Neural cell (in vitro differentiated cells): ENCODE measurements at regions not wholly inside any gene's neighbourhood (a gene's known extent, or its start where the extent isn't known, plus 50 kb on each side); places are given as distances from the start of the nearest gene placed in this dataset.
"Not testable (repeated sequence)": the region's sequence is repeated elsewhere in the genome, so short reads cannot be mapped to it uniquely, and the experiment has no call there.

ENCODE experiments used
- H2AFZ ChIP-seq: fragments of 200-600, 300-800 bp; sonication (generic), shearing (Covaris generic); 2 replicates; pipeline ENCODE4 v1.6.0; 2014; ENCODE audit warnings: low read depth, mild to moderate bottlenecking, antibody characterized with exemption, low read length, moderate library complexity
- H3F3A ChIP-seq: fragments of 200-600 bp; shearing (Covaris generic); 2 replicates; pipeline ENCODE4 v1.6.1; 2016; ENCODE audit warnings: mild to moderate bottlenecking, moderate library complexity, mixed read lengths, antibody characterized with exemption, low read length; ENCODE audit not compliant: insufficient read depth, poor library complexity, severe bottlenecking
- H3K27ac ChIP-seq: fragments of 200-600, 300-800 bp; sonication (generic), shearing (Covaris generic); 2 replicates; pipeline ENCODE4 v1.5.1; 2014; ENCODE audit warnings: mild to moderate bottlenecking, low read length, moderate library complexity
- H3K27me3 ChIP-seq: fragments of 300-800, 200-600 bp; sonication (generic), shearing (Covaris generic); 2 replicates; pipeline ENCODE4 v1.6.0; 2014; ENCODE audit warnings: mild to moderate bottlenecking, low read depth, low read length, moderate library complexity; ENCODE audit not compliant: insufficient read depth
- H3K36me3 ChIP-seq: fragments of 300-800, 200-600 bp; sonication (generic), shearing (Covaris generic); 2 replicates; pipeline ENCODE4 v1.5.1; 2014; ENCODE audit warnings: mild to moderate bottlenecking, antibody characterized with exemption, low read length, moderate library complexity; ENCODE audit not compliant: insufficient read depth
- H3K4me2 ChIP-seq: fragments of 300-800, 200-600 bp; sonication (generic), shearing (Covaris generic); 2 replicates; pipeline ENCODE4 v1.6.0; 2014; ENCODE audit warnings: mild to moderate bottlenecking, low read length
- H3K4me3 ChIP-seq: fragments of 300-800, 200-600 bp; sonication (generic), shearing (Covaris generic); 2 replicates; pipeline ENCODE4 v1.5.1; 2014; ENCODE audit warnings: mild to moderate bottlenecking, low read length, moderate library complexity
- H3K79me2 ChIP-seq: fragments of 200-600 bp; shearing (Covaris generic); replicated peaks from 2 replicates; pipeline ENCODE4 v1.6.0; 2014; ENCODE audit warnings: mild to moderate bottlenecking, low read length, moderate library complexity; ENCODE audit not compliant: insufficient read depth
- H3K9ac ChIP-seq: fragments of 300-800, 200-600 bp; sonication (generic), shearing (Covaris generic); 2 replicates; pipeline ENCODE4 v1.6.1; 2016; ENCODE audit warnings: mild to moderate bottlenecking, low read length, mixed read lengths
- H3K9me2 ChIP-seq: fragments of 200-600 bp; shearing (Covaris generic); 2 replicates; pipeline ENCODE4 v1.6.1; 2016; ENCODE audit warnings: mild to moderate bottlenecking, low read length, mixed read lengths; ENCODE audit not compliant: insufficient read depth
- H3K9me3 ChIP-seq: fragments of 200-600, 300-800 bp; sonication (generic), shearing (Covaris generic); 2 replicates; pipeline ENCODE4 v1.6.1; 2016; ENCODE audit warnings: mild to moderate bottlenecking, mixed run types, low read length, moderate library complexity, mixed read lengths
- H4K20me1 ChIP-seq: fragments of 200-600 bp; shearing (Covaris generic); 2 replicates; pipeline ENCODE4 v1.6.1; 2016; ENCODE audit warnings: mild to moderate bottlenecking, mixed run types; ENCODE audit not compliant: insufficient read depth
- EP300 ChIP-seq: fragments of 450-650 bp; conservative IDR thresholded peaks from 2 replicates; pipeline ENCODE4 v1.6.1; 2014; ENCODE audit warnings: antibody characterized with exemption, mild to moderate bottlenecking, moderate library complexity; ENCODE audit not compliant: poor library complexity, severe bottlenecking
- EZH2 ChIP-seq: fragments of 200-600, 300-800 bp; shearing (Covaris generic), sonication (generic); IDR thresholded peaks from 2 replicates; pipeline ENCODE4 v1.6.1; 2014; ENCODE audit warnings: antibody characterized with exemption, low read length, borderline replicate concordance, mild to moderate bottlenecking; ENCODE audit not compliant: insufficient read depth, poor library complexity, severe bottlenecking
- MXI1 ChIP-seq: fragments of 450-650 bp; conservative IDR thresholded peaks from 2 replicates; pipeline ENCODE4 v1.6.1; 2014; ENCODE audit warnings: antibody characterized with exemption, mild to moderate bottlenecking; ENCODE audit not compliant: poor library complexity, severe bottlenecking
- POLR2AphosphoS5 ChIP-seq: IDR thresholded peaks from 2 replicates; pipeline ENCODE4 v1.6.1; 2012
- RAD21 ChIP-seq: fragments of 450-650 bp; conservative IDR thresholded peaks from 2 replicates; pipeline ENCODE4 v1.6.1; 2014; ENCODE audit warnings: antibody characterized with exemption, mild to moderate bottlenecking, moderate library complexity
- SMC3 ChIP-seq: fragments of 450-650 bp; conservative IDR thresholded peaks from 2 replicates; pipeline ENCODE4 v1.6.1; 2014; ENCODE audit warnings: antibody characterized with exemption, mild to moderate bottlenecking, moderate library complexity; ENCODE audit not compliant: poor library complexity
- TAF1 ChIP-seq: IDR thresholded peaks from 2 replicates; pipeline ENCODE4 v1.6.1; 2012; ENCODE audit warnings: low read depth
- TF ChIP-seq, protein P1 (sequence below): fragments of 450-650 bp; IDR thresholded peaks from 2 replicates; pipeline ENCODE4 v1.5.1; 2014; ENCODE audit warnings: antibody characterized with exemption, mild to moderate bottlenecking, moderate library complexity; ENCODE audit not compliant: poor library complexity, severe bottlenecking
- TF ChIP-seq, protein P2 (sequence below): IDR thresholded peaks from 2 replicates; pipeline ENCODE4 v1.6.1; 2012; ENCODE audit warnings: borderline replicate concordance

DNA sequence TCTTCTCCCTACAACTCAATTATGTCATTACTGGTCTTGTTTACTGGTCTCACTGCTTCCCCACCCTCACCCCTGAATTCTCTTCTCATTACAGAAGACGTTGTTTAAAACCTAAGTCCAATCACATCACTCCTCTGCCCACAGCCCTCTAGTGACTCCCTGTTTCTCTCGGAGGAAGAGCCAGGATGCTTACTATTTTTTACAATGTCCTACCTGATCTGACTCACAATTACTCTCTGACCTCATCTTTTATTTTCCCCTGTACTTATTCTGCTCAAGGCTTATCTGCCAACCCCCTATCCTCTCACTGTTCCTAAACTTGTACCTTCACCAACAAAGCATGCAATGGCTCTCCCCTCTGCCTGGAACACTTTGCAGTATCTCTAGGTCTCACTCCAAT lies 400.4 kb upstream of the PTCHD4 start:
- Histone ChIP-seq H3F3A (no peaks in the 10 kb centered on the region), H3K27ac (peak overlapping the region; percentile 66), H3K79me2 (no peaks in the 10 kb centered on the region), H3K36me3 (no peaks in the 10 kb centered on the region), H3K4me2 (no peak overlapping the region), H4K20me1 (no peaks in the 10 kb centered on the region), H2AFZ (no peak overlapping the region), H3K4me3 (no peak overlapping the region), H3K9ac (no peak overlapping the region), H3K9me3 (no peaks in the 10 kb centered on the region), H3K9me2 (no peaks in the 10 kb centered on the region), H3K27me3 (no peaks in the 10 kb centered on the region)
- TF ChIP-seq EP300 (no peak), EZH2 (no peak), TAF1 (no peak), RAD21 (no peak), SMC3 (no peak), MXI1 (no peak), POLR2AphosphoS5 (no peak)
- TF ChIP-seq, protein P1, sequence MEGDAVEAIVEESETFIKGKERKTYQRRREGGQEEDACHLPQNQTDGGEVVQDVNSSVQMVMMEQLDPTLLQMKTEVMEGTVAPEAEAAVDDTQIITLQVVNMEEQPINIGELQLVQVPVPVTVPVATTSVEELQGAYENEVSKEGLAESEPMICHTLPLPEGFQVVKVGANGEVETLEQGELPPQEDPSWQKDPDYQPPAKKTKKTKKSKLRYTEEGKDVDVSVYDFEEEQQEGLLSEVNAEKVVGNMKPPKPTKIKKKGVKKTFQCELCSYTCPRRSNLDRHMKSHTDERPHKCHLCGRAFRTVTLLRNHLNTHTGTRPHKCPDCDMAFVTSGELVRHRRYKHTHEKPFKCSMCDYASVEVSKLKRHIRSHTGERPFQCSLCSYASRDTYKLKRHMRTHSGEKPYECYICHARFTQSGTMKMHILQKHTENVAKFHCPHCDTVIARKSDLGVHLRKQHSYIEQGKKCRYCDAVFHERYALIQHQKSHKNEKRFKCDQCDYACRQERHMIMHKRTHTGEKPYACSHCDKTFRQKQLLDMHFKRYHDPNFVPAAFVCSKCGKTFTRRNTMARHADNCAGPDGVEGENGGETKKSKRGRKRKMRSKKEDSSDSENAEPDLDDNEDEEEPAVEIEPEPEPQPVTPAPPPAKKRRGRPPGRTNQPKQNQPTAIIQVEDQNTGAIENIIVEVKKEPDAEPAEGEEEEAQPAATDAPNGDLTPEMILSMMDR: no peak
- TF ChIP-seq, protein P2, sequence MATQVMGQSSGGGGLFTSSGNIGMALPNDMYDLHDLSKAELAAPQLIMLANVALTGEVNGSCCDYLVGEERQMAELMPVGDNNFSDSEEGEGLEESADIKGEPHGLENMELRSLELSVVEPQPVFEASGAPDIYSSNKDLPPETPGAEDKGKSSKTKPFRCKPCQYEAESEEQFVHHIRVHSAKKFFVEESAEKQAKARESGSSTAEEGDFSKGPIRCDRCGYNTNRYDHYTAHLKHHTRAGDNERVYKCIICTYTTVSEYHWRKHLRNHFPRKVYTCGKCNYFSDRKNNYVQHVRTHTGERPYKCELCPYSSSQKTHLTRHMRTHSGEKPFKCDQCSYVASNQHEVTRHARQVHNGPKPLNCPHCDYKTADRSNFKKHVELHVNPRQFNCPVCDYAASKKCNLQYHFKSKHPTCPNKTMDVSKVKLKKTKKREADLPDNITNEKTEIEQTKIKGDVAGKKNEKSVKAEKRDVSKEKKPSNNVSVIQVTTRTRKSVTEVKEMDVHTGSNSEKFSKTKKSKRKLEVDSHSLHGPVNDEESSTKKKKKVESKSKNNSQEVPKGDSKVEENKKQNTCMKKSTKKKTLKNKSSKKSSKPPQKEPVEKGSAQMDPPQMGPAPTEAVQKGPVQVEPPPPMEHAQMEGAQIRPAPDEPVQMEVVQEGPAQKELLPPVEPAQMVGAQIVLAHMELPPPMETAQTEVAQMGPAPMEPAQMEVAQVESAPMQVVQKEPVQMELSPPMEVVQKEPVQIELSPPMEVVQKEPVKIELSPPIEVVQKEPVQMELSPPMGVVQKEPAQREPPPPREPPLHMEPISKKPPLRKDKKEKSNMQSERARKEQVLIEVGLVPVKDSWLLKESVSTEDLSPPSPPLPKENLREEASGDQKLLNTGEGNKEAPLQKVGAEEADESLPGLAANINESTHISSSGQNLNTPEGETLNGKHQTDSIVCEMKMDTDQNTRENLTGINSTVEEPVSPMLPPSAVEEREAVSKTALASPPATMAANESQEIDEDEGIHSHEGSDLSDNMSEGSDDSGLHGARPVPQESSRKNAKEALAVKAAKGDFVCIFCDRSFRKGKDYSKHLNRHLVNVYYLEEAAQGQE: no peak

DNA sequence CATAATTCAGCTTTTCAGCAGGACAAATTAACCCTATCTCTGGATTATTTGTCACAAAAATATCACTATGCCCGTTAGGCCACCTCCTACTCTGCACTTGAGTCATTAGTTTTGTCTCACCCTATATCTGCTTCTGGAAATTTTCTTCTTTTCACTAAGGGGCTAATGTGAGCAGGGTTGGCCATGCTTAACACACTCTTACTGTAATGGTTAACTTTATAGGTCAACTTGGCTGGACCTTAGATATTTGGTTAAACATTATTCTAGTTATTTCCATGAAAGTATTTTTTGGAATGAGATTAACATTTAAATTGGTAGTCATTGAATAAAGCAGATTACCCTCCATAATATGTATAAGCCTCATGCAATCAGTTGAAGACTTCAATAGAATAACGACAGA lies 394.6 kb upstream of the PTCHD4 start:
- Histone ChIP-seq H3K36me3 (no peaks in the 10 kb centered on the region), H3K4me2 (no peak overlapping the region), H3K9me3 (no peaks in the 10 kb centered on the region), H4K20me1 (no peaks in the 10 kb centered on the region), H3K27me3 (no peaks in the 10 kb centered on the region), H3K9me2 (no peaks in the 10 kb centered on the region), H3K9ac (no peak overlapping the region), H2AFZ (no peak overlapping the region), H3F3A (no peaks in the 10 kb centered on the region), H3K4me3 (no peak overlapping the region), H3K27ac (no peak overlapping the region), H3K79me2 (no peaks in the 10 kb centered on the region)
- TF ChIP-seq TAF1: no peak
- TF ChIP-seq, protein P1: no peak
- no peak for TF ChIP-seq RAD21

DNA sequence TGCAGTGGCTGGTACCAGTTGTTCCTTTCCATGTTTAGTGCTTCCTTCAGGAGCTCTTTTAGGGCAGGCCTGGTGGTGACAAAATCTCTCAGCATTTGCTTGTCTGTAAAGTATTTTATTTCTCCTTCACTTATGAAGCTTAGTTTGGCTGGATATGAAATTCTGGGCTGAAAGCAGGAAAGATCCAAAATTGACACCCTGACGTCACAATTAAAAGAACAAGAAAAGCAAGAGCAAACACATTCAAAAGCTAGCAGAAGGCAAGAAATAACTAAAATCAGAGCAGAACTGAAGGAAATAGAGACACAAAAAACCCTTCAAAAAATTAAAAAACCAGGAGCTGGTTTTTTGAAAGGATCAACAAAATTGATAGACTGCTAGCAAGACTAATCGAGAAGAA lies 382.4 kb upstream of the PTCHD4 start:
- H2AFZ ChIP-seq, H3K9me2 ChIP-seq, H3F3A ChIP-seq, H4K20me1 ChIP-seq, H3K27me3 ChIP-seq, H3K9ac ChIP-seq, H3K79me2 ChIP-seq, H3K27ac ChIP-seq, H3K9me3 ChIP-seq, H3K4me3 ChIP-seq, H3K36me3 ChIP-seq, H3K4me2 ChIP-seq: not testable (repeated sequence)
